GM23338 (cell line): ENCODE measurements at regions not wholly inside any gene's neighbourhood (a gene's known extent, or its start where the extent isn't known, plus 50 kb on each side); places are given as distances from the start of the nearest gene placed in this dataset.
"Not testable (repeated sequence)": the region's sequence is repeated elsewhere in the genome, so short reads cannot be mapped to it uniquely, and the experiment has no call there.

Source experiments
- ATAC-seq: fragments of 200-7000 bp; cut with Tn5 transposase; 3 replicates; pipeline ENCODE4 v1.9.1; 2020
- DNase-seq: peaks from one replicate; pipeline ENCODE4 v3.0.0-alpha.2; 2015; ENCODE audit warnings: low spot score
- H2AFZ ChIP-seq: fragments of 200-600 bp; sonication (generic); 2 replicates; pipeline ENCODE4 v1.8.0; 2016; ENCODE audit warnings: antibody characterized with exemption, mild to moderate bottlenecking, moderate library complexity
- H3F3A ChIP-seq: fragments of 200-600 bp; sonication (generic); replicated peaks from 2 replicates; pipeline ENCODE4 v1.8.0; 2017; ENCODE audit warnings: antibody characterized with exemption, mixed run types, low read depth
- H3K27ac ChIP-seq: fragments of 200-600 bp; sonication (generic); 2 replicates; pipeline ENCODE4 v1.6.1; 2016; ENCODE audit warnings: low read depth
- H3K27me3 ChIP-seq: fragments of 200-600 bp; sonication (generic); 2 replicates; pipeline ENCODE4 v1.8.0; 2016; ENCODE audit warnings: mild to moderate bottlenecking, mixed run types, moderate library complexity; ENCODE audit not compliant: insufficient read depth
- H3K36me3 ChIP-seq: fragments of 200-600 bp; sonication (generic); 2 replicates; pipeline ENCODE4 v1.8.0; 2016; ENCODE audit warnings: mild to moderate bottlenecking; ENCODE audit not compliant: insufficient read depth
- H3K4me1 ChIP-seq: fragments of 200-600 bp; sonication (generic); 2 replicates; pipeline ENCODE4 v1.8.0; 2016; ENCODE audit warnings: mild to moderate bottlenecking, moderate library complexity; ENCODE audit not compliant: insufficient read depth
- H3K4me2 ChIP-seq: fragments of 200-600 bp; sonication (generic); 2 replicates; pipeline ENCODE4 v1.7.1; 2017; ENCODE audit warnings: mixed run types
- H3K4me3 ChIP-seq: fragments of 200-600 bp; sonication (generic); 2 replicates; pipeline ENCODE4 v1.6.1; 2016; ENCODE audit warnings: mixed run types
- H3K79me2 ChIP-seq: fragments of 200-600 bp; sonication (generic); replicated peaks from 2 replicates; pipeline ENCODE4 v1.8.0; 2017; ENCODE audit warnings: mild to moderate bottlenecking; ENCODE audit not compliant: insufficient read depth
- H3K9me2 ChIP-seq: fragments of 200-600 bp; sonication (generic); 2 replicates; pipeline ENCODE4 v1.8.0; 2017; ENCODE audit not compliant: insufficient read depth
- H4K20me1 ChIP-seq: fragments of 200-600 bp; sonication (generic); replicated peaks from 2 replicates; pipeline ENCODE4 v1.8.0; 2017; ENCODE audit warnings: mild to moderate bottlenecking; ENCODE audit not compliant: insufficient read depth
- H3K27ac Mint-ChIP-seq: 2 replicates; pipeline ENCODE4 v1.8.0; 2020; ENCODE audit warnings: inconsistent platforms, mild to moderate bottlenecking, moderate library complexity, mixed read lengths
- H3K27me3 Mint-ChIP-seq: 3 replicates; pipeline ENCODE4 v1.8.0; 2022; ENCODE audit warnings: low read depth, mild to moderate bottlenecking, moderate library complexity, mixed read lengths, inconsistent platforms; ENCODE audit not compliant: insufficient read depth, poor library complexity
- H3K36me3 Mint-ChIP-seq: 3 replicates; pipeline ENCODE4 v1.8.0; 2021; ENCODE audit warnings: low read depth, mild to moderate bottlenecking, inconsistent platforms, moderate library complexity, mixed read lengths
- H3K4me1 Mint-ChIP-seq: 3 replicates; pipeline ENCODE4 v1.8.0; 2020; ENCODE audit warnings: mild to moderate bottlenecking, inconsistent platforms, mixed read lengths
- H3K4me3 Mint-ChIP-seq: 3 replicates; pipeline ENCODE4 v1.8.0; 2021; ENCODE audit warnings: moderate library complexity, mild to moderate bottlenecking, inconsistent platforms, mixed read lengths
- H3K9me3 Mint-ChIP-seq: 3 replicates; pipeline ENCODE4 v1.8.0; 2020; ENCODE audit warnings: moderate library complexity, mild to moderate bottlenecking, inconsistent platforms, mixed read lengths
- POLR2AphosphoS5 ChIP-seq: IDR thresholded peaks from 2 replicates; pipeline ENCODE4 v1.6.1; 2016; ENCODE audit warnings: antibody characterized with exemption, low read depth
- REST ChIP-seq: IDR thresholded peaks from one replicate; pipeline ENCODE4 v1.6.1; 2018; ENCODE audit warnings: antibody characterized with exemption; ENCODE audit not compliant: unreplicated experiment
- ZNF331 ChIP-seq: fragments of 250-450 bp; sonication (Bioruptor Pico); IDR thresholded peaks from 2 replicates; pipeline ENCODE4 v1.5.0; 2020; ENCODE audit warnings: low read depth, mild to moderate bottlenecking, moderate library complexity
- ZNF462 ChIP-seq: fragments of 250-450 bp; sonication (Bioruptor Pico); IDR thresholded peaks from 2 replicates; pipeline ENCODE4 v1.5.0; 2020; ENCODE audit warnings: mild to moderate bottlenecking, moderate library complexity

- TF ChIP-seq ZNF462 = no peak
- TF ChIP-seq POLR2AphosphoS5 = no peak
- no peak for TF ChIP-seq ZNF331 (CRISPR knock-in tag)
- TF ChIP-seq REST = no peak
Observed at GRCh38 chr7:79761876-79762429, 308.5 kb upstream of the MAGI2 start (continued).

GRCh38 chr7:79750941-79751340, 297.5 kb upstream of the MAGI2 start:
- not testable (repeated sequence) for H3K27ac Mint-ChIP-seq, H3K79me2 ChIP-seq, H3K9me3 Mint-ChIP-seq, H3K4me3 ChIP-seq, H3F3A ChIP-seq, H3K4me1 Mint-ChIP-seq, H3K4me1 ChIP-seq, H2AFZ ChIP-seq, H3K27me3 Mint-ChIP-seq, H3K36me3 Mint-ChIP-seq, H3K27me3 ChIP-seq, H3K9me2 ChIP-seq, H3K36me3 ChIP-seq, H3K4me2 ChIP-seq, H3K4me3 Mint-ChIP-seq, DNase-seq, ATAC-seq, H4K20me1 ChIP-seq, H3K27ac ChIP-seq
